Upper lobe of right lung (tissue), 1 donor: ENCODE measurements at regions not wholly inside any gene's neighbourhood (a gene's known extent, or its start where the extent isn't known, plus 50 kb on each side); places are given as distances from the start of the nearest gene placed in this dataset.

ENCODE experiments used
- ATAC-seq: fragments of 200-7000 bp; cut with Tn5 transposase; one replicate; pipeline ENCODE4 v1.9.1; 2020; ENCODE audit warnings: mild to moderate bottlenecking, moderate library complexity
- DNase-seq: peaks from one replicate; pipeline ENCODE4 v3.0.0-alpha.2; 2020
- H3K27ac ChIP-seq: fragments of 200-600 bp; one replicate; pipeline ENCODE4 v1.8.0; 2022
- H3K27me3 ChIP-seq: fragments of 200-600 bp; one replicate; pipeline ENCODE4 v1.8.0; 2022; ENCODE audit warnings: mild to moderate bottlenecking
- H3K36me3 ChIP-seq: fragments of 200-600 bp; one replicate; pipeline ENCODE4 v1.8.0; 2022
- H3K4me1 ChIP-seq: fragments of 200-600 bp; one replicate; pipeline ENCODE4 v1.8.0; 2022
- H3K4me3 ChIP-seq: fragments of 200-600 bp; one replicate; pipeline ENCODE4 v1.8.0; 2022; ENCODE audit warnings: mild to moderate bottlenecking
- H3K9me3 ChIP-seq: fragments of 200-600 bp; one replicate; pipeline ENCODE4 v1.8.0; 2022
- intact Hi-C: fragments of 100-400 bp; cut with DNase I; formaldehyde crosslinking; loops from one replicate; pipeline ENCODE4 v1.11.0; 2022
- TF ChIP-seq, protein P1 (sequence below): fragments of 200-600 bp; IDR thresholded peaks from one replicate; pipeline ENCODE4 v1.8.0; 2022; ENCODE audit warnings: antibody characterized with exemption
- donor health status: DM: no; HTN: yes; CAD: no; lungs with severe emphysema.

DNA sequence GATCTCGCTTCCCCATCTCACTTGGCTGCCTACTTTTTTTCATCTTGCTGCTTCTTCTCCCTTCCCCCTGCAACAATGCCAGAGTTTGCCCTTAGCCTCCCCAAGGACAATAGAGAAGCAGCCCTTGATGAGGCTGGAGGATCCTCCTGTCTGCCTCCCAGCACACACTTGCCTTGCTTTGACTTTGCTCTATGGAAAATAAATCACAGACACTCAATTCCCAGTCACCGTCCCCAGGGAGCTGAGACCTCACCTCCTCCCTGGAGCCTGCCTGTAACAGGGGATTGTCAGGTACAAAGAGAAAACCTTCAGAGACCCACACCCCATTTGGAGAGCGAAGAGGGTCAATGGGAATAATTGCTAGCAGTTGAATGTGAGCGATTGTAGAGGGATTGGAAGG, 242.1 kb upstream of the ZNF462 start:
- Histone ChIP-seq H3K9me3 (no peaks in the 10 kb centered on the region), H3K27ac (no peak overlapping the region), H3K36me3 (no peaks in the 10 kb centered on the region), H3K4me3 (no peak overlapping the region), H3K4me1 (no peaks in the 10 kb centered on the region), H3K27me3 (no peaks in the 10 kb centered on the region)
- no peak for DNase-seq
- TF ChIP-seq, protein P1, sequence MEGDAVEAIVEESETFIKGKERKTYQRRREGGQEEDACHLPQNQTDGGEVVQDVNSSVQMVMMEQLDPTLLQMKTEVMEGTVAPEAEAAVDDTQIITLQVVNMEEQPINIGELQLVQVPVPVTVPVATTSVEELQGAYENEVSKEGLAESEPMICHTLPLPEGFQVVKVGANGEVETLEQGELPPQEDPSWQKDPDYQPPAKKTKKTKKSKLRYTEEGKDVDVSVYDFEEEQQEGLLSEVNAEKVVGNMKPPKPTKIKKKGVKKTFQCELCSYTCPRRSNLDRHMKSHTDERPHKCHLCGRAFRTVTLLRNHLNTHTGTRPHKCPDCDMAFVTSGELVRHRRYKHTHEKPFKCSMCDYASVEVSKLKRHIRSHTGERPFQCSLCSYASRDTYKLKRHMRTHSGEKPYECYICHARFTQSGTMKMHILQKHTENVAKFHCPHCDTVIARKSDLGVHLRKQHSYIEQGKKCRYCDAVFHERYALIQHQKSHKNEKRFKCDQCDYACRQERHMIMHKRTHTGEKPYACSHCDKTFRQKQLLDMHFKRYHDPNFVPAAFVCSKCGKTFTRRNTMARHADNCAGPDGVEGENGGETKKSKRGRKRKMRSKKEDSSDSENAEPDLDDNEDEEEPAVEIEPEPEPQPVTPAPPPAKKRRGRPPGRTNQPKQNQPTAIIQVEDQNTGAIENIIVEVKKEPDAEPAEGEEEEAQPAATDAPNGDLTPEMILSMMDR: no peak
- no peak for ATAC-seq
- intact Hi-C loops: no loop called here

DNA sequence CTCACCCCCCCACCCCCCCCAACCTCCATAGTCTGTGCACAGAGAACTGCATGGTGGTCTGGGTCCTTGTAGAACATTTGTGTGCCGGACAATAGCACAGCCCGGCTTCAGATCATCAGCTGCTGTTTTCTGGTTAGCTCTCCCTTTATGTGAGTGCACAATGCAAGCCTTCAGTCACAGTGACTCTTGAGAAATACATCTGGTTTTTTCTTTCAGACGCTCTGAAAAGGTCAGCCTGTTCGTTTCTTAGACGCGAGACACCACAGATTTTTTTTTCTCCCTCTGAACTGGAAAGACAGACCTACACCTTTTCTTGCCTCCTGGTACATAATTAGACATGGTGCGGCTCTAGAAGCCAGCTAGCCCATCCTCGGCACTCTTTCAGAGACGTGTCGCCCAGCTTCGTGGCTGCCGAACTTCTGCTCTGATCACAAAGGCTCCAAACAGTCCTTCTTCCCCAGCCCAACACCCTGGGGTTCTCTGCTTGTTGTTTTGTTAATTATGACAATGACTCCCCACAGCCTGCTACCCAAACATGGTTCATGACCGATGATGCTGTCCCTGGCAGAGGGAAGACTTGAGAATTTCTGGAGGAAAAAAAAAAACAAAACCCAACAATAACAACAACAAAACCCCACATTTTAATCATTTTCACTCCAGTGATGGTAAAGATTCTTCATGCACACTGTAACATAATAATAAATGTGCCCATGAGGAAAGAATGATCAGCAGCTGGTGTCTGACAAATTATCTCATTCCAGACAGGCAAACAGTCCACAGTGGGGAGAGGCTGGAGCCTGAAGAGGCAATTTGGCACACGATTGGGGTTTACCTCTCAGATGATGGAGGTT, 241.4 kb upstream of the ZNF462 start:
- intact Hi-C loops: no loop called here
- TF ChIP-seq, protein P1: no peak
- H3K4me3 ChIP-seq: no peak overlapping the region
- no peak overlapping the region for H3K27ac ChIP-seq
- no peak for ATAC-seq
- H3K4me1 ChIP-seq: no peaks in the 10 kb centered on the region
- H3K36me3 ChIP-seq: no peaks in the 10 kb centered on the region
- H3K27me3 ChIP-seq: no peaks in the 10 kb centered on the region
- no peaks in the 10 kb centered on the region for H3K9me3 ChIP-seq
- DNase-seq: no peak

DNA sequence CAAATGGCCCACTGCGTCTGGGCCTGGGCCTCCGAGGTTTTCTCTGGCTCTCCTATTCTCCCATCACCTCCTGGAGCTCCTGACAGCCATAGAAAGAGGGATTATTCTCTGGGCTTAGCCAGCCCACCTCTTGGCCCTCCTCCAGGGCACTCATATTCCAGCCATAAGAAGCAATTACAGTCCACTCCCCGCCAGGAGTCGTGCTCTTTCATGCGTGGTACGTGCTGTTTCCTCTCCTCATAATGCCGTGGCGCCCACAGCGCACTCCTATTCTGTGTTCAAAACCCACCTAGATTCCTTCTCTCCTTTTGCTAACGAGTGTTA, 240.8 kb upstream of the ZNF462 start:
- Histone ChIP-seq H3K9me3 (no peaks in the 10 kb centered on the region), H3K27ac (no peak overlapping the region), H3K36me3 (no peaks in the 10 kb centered on the region), H3K4me1 (no peaks in the 10 kb centered on the region), H3K27me3 (no peaks in the 10 kb centered on the region), H3K4me3 (no peak overlapping the region)
- DNase-seq (no peak), ATAC-seq (no peak)
- intact Hi-C loops: no loop called here
- TF ChIP-seq, protein P1: no peak

DNA sequence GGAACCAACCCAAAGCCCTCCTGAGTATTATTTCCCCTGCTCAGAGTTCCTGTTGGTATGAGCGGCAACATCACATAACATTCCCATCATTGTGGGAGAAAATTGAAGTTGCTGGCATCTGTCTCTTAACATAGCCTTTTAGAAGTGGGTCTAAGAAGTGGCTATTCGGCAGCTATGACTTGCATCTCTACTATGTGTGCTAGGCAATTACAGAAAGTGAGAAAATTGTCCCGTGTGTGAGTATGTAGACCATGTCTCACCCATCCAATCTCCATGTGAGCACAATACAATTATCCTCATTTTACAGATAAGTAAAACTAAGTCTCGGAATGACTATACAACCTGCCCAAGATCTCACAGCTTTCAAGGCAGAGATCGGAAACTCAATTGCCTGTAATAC, 239.4 kb upstream of the ZNF462 start:
- H3K36me3 ChIP-seq: no peaks in the 10 kb centered on the region
- TF ChIP-seq, protein P1: no peak
- no peaks in the 10 kb centered on the region for H3K27me3 ChIP-seq
- ATAC-seq (no peak), DNase-seq (no peak)
- no peaks in the 10 kb centered on the region for H3K9me3 ChIP-seq
- H3K4me1 ChIP-seq: no peaks in the 10 kb centered on the region
- no peak overlapping the region for H3K27ac ChIP-seq
- intact Hi-C loops: no loop called here
- H3K4me3 ChIP-seq: no peak overlapping the region

DNA sequence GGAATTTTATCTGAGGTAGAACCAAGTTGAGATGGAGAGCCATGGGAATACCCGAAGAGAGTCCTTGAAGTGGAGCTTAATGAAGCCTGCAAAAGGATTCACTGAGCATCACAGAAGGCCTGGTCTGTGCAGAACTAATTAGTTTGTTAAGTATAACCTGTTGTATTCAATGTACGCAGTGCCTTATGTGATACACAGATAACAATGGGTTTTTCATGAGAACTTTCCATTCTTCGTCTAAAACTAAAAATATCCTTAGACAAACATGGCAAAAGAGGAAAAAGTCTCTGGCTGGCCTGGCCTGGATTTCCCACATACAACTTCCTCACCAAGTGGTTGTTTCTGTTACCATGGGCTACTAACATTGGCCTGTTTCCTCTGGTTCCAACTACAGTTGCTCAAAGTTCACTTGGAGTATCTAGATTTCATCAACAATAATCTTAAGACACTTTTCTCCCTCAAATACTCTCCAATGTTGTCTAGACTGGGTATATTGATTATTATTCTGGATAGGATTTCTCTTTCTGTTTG, 237.6 kb upstream of the ZNF462 start:
- intact Hi-C loops: no loop called here
- Histone ChIP-seq H3K27me3 (no peaks in the 10 kb centered on the region), H3K36me3 (no peaks in the 10 kb centered on the region), H3K27ac (no peak overlapping the region), H3K9me3 (no peaks in the 10 kb centered on the region), H3K4me1 (no peaks in the 10 kb centered on the region), H3K4me3 (no peak overlapping the region)
- DNase-seq: no peak
- ATAC-seq: no peak
- TF ChIP-seq, protein P1: no peak
